Fibroblast of skin of left quadriceps (primary cell): ENCODE measurements at regions not wholly inside any gene's neighbourhood (a gene's known extent, or its start where the extent isn't known, plus 50 kb on each side); places are given as distances from the start of the nearest gene placed in this dataset.

ENCODE experiments used
- DNase-seq, 2 experiments: peaks; one replicate each; pipeline ENCODE4 v3.0.0-alpha.2; 2013; ENCODE audit warnings: low read depth in 2 of 2

- DNase-seq: no peak
Observed at GRCh38 chr4:30837131-30837539, 117.0 kb downstream of the PCDH7 start.

GRCh38 chr4:30837861-30838260 lies 117.7 kb downstream of the PCDH7 start:
- DNase-seq: no peak

DNA sequence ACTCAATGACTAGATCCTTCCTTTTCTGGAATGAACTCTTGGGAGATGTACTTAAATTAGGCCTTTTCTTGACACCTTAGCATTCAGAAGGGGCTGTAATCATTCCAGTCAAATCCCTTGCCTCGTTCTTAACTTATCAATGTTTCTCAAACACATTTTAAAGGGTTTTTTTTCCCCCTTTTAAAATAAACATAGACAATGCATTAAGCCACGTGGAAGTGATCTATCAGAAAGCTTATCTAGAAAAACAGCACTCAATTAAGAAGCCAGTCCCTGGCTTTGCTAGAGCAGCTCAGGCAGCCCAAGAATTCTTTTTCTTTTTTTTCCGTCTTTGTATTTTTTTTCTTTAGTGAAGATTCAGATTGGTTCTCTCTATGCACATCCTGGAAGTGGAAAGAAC lies 118.2 kb downstream of the PCDH7 start:
- DNase-seq: no peak

- no peak for DNase-seq
Observed at GRCh38 chr4:30839583-30840520, 119.7 kb downstream of the PCDH7 start.

DNA sequence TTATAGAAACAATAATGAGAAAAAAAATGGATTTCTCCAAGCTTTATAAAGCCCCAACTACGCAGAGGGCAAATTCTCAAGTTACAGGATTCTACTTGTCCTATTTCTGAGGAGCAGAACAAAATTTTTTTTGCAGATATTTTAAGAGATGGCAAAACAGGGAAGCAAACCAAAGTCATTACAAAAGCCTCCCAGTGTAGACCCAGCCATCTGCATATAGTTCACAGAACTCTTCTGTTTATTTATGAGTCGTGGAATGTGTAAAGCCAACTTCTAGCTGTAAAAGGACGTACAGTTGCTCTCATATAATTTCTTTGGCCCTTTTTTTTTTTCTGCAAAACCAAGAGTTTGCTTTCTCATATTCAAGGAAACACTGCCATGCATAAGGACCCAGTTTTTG lies 120.4 kb downstream of the PCDH7 start:
- DNase-seq: no peak

DNA sequence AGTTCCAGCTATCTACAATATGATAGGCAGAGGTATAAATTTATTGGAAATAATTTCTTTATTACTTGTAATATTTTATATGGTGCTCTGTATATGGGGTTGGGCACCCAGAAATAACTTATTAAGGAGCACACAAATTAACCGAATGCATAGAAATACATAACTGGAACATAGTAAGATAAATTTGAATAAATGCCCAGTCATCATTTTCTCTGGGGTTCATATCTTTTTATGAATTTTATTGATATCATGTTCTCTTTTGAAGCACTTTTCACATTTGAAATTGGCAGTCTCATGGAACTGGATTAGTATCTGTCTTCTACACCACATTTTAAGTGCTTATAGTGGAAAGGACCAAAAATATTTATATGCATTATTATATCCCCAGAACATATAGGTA lies 122.0 kb downstream of the PCDH7 start:
- no peak for DNase-seq

GRCh38 chr4:30842689-30843088 lies 122.5 kb downstream of the PCDH7 start:
- no peak for DNase-seq

DNA sequence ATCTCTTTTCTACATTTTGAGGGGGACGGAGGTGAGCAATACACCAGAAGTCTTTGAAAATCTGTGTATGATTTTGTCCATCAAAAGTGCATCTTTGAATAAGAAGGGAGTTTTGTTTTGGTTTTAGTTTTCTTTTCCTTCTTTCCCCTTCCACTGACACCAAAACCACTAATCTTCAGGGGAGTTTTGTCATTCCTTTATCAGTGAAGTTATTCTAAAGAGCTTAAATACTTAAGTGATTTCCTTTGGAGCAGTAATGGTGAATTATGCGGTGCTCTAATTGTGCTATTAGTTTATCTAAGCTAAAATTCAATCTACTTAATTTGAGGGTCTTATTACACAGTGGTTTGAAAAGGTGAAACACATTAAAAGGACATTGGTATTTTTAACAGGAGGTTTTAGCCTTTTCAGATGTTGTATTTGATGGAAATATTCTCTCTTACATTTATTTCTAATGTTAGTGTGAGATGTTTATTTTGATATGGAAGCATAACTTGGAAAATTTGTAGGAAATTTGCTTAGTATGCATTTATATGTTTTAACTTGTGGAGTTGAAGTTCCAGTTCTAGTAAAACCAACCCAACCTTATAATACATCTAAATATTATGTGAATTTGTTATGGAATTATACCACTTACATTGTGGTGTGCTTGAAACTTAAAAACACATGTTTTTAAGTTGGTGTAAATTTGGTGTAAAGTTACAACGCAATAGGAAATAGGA lies 124.9 kb downstream of the PCDH7 start:
- DNase-seq: no peak

DNA sequence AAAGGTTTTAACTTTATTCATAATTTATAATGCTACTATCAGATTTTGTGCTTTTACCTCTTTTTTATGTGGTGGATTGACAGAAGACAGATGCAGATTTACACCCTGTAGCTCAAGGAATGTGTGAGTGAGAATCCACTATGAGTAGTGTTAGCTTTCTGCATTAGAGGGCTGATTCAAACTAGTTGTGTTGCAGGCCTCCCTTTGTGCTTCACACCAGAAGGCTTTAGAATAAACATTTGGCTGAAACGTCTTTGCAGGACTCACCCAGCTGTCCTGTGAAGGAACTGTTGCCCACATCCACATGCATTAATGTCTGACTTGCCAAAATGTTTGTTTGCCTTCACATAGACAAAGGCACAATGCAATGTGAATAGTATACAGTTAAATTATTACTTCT lies 127.0 kb downstream of the PCDH7 start:
- DNase-seq: no peak

GRCh38 chr4:30847958-30848357 lies 127.8 kb downstream of the PCDH7 start:
- no peak for DNase-seq

DNA sequence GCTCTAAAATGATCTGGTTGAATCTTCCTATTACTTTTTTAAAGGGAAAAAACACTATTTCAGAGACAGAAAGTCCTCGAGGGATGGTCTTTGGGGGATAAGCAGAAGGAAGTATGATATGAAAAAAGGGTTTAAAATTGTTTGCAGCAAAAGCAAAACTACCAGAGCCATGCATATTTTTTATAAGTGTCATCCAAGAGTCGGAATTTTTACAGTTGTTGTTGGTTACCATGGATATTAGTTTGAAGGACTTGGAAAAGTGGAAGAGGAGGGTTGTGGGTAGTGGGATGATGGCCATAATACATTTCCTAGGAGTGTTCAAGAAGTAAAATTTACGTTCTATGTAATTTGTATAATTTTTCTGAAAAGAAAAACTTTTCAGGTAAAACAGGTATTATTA lies 134.4 kb downstream of the PCDH7 start:
- DNase-seq: no peak

DNA sequence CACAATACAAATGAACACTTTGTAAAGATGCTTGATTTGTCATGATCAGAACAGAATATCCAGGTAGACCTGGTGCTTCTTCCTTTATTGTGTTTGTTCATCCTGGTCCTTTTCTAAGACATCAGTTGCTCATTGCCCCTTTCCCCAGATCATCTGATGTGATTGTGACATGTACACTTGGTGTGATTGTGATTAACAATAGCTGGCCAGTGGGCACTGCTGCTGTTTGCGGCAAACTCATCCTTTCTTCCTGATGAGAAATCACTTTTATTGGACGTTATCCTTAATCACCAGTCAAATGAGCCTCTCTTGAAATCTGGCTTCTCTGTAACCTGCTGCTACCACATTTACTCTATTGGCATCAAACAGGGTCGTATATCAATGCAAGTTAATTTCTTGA lies 135.1 kb downstream of the PCDH7 start:
- no peak for DNase-seq

- no peak for DNase-seq
Observed at GRCh38 chr4:30856795-30857564, 136.8 kb downstream of the PCDH7 start.

GRCh38 chr4:30860978-30861377 lies 140.8 kb downstream of the PCDH7 start:
- no peak for DNase-seq

GRCh38 chr4:30862196-30862595 lies 142.0 kb downstream of the PCDH7 start:
- no peak for DNase-seq

- peak; percentile 42 to 55 for DNase-seq
Observed at GRCh38 chr4:30863021-30863420, 142.9 kb downstream of the PCDH7 start.

DNA sequence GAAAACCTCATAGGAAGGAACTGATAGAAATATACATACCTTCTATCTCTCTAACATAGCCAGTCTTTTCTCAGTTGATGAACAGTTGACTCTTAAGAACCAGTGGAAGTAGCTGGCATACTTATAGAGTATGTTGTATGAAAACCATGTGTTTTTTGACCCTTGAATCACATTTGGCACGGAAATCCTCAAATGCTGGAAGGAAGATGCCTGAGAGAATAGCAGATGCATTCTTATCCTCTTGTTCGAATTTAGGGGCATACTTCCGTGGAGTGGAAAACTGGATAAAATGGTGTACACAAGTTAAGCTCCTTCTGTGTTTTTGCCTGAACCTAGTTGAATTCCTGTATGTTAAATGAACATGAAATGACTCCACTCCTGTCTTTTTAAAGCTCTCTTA lies 145.5 kb downstream of the PCDH7 start:
- DNase-seq: no peak

- no peak for DNase-seq
Observed at GRCh38 chr4:30866346-30866745, 146.2 kb downstream of the PCDH7 start.

DNA sequence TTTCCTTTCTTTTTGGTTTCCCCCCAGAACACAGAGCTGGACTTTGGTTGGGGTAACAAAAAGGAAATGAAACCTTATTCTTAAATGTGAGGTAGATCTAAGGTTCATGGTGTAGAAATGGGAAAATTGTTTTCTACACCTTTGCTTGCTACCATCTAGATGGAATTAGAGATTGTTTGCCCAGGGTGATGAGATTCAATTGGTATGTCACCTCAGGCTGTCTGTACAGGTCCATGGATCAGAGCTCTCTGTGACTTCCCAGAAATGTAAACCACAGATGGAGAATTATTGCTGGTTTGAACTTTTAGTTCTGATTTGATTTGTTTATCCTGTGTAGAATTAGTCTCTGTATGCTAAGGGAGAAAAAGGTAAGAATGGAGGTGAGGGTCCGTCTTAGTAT lies 146.7 kb downstream of the PCDH7 start:
- DNase-seq: no peak

GRCh38 chr4:30867427-30867826 lies 147.3 kb downstream of the PCDH7 start:
- no peak for DNase-seq

GRCh38 chr4:30868111-30868895 lies 148.1 kb downstream of the PCDH7 start:
- no peak for DNase-seq
